Stimulated activated CD4-positive, alpha-beta T cell treated with anti-CD3 and anti-CD28 coated beads, Interleukin-15, amount 100 ng/mL, for 24 hours (primary cell): ENCODE measurements at regions not wholly inside any gene's neighbourhood (a gene's known extent, or its start where the extent isn't known, plus 50 kb on each side); places are given as distances from the start of the nearest gene placed in this dataset.

Experiments used
- DNase-seq: peaks from one replicate; pipeline ENCODE4 v3.0.0-alpha.2; 2020

DNA sequence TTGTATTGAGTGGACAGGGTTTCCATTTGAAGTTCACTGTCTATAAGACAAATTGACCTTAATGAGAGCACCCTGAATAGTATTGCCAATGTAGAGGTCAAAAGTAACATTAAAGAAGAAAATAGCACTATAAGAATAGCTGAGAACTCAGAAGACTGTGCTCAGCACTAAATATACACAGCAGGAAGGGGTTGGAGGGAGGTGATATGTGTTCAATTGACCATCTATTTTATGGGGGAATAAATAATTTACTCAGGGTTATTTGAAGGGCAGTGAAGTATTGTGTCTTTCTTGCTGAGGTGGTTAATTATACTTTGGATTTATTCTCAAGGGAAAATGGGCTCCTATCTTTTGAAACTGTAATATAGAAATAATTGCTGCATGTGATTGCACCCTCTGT, 1380.5 kb upstream of the SPRY2 start:
- no peak for DNase-seq

DNA sequence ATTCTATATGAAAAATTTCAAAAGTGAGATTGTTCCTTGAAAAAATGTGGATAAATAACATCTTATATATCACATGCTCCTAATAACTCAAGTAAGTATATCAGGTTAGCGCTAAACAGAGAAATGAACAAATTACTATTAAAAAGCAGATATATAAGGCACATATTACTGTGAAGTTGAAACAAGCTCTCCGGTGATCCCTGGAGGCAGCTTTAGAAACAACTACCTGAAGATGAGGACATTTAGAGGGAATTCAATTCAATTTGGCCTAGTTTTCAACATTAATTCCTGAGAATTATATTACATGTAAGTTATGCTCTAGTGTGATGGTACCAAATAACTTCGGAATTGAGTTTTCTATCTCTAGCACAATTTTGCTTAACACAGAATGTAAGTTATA, 1373.6 kb upstream of the SPRY2 start:
- DNase-seq, result no peak

DNA sequence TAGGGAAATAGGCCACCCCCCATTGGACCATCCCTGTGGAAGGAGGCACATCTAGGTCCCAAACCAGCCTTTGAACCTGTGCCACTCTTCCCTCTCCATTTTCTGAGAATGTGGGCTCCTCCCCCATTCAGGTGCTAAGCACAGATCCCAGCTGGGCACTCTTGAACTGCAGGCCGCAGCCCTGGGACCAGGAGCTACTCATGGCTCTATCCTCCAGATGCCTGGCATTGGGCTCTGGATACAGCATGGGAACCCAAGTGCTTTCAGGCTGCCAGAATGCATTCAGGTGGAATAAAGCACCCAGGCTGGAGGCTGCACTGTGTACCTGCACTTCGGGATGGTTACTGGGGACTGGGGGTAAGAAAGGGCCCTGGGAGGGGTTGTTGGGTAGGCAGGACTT, 1372.3 kb upstream of the SPRY2 start:
- DNase-seq, result no peak

DNA sequence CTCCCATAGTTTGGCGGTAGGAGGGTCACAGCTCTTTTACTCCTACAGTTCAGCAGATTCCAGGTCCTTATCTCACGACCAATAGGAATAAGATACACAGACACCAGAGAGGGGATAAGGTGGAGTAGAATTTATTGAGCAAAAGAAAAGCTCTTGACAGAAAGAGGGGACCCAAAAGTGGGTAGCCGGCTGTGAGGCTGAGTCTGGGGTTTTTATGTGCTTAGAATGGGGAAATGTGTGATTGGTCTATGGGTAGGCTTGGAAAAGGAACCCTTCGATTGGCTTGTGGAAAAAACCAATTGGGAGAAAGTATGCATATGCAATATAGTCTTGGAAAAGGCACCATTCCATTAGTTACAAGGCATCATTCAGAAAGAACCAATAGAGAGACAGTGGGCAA, 1356.9 kb upstream of the SPRY2 start:
- DNase-seq, result no peak

DNA sequence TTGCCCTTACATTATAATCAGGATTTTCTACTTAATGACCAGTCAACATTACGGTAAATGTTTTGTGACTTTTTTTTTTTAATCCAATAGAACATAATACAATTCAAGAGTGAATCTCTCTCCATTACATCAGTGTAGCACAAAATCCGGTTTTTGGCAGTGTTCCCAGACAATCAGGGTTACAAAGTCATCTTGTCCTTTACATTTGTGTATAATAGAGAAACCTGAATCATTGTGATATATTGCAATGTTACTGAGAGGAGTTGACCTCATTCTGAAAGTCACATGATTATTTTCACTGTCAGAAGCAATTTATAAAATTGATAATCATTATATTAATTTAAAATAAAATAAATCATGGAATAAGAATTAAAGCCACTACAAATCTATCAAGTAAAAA, 1346.0 kb upstream of the SPRY2 start:
- no peak for DNase-seq

DNA sequence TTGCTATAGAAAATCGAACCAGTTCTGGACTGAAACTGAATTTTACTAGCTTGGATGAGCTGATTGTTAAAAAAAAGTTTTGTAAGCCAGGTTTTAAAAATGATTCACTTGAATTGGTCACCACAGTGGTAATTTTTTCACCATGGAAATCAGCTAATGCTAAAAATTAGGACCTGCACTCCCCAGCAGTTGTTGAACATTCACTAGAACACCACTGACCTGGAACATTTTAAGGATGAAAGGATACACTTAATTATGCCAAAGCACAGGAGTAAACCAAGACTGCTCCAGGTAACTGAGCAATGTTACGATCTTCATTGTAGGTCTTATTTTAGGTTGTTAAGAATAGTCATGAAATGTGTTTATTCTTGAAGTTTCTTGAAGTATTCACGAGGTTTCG, 1342.6 kb upstream of the SPRY2 start:
- DNase-seq, result no peak

DNA sequence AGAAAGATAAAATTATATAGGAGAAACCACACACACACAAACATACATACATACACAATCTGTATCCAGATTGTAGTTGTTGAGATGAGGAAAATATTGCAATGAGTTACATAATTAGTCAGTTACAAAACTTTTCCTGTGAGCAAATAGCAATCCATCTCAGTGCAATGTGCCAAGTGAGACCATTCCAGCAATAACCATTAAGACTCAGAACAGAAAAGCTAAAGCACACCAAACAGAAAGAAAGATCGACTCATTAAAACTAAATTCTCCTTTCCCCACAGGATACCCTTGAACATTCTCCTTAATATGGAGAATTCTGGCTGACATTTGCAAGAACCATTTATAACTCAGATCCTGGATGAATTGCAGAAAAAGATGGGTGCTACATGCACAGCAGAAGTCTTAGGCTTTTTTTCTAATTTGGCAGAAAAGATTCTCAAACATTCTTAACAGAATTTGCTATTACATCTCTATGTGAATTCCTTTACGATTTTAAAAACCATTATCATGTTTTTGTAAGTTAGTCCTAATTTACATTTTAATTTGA, 1341.2 kb upstream of the SPRY2 start:
- DNase-seq, result no peak

DNA sequence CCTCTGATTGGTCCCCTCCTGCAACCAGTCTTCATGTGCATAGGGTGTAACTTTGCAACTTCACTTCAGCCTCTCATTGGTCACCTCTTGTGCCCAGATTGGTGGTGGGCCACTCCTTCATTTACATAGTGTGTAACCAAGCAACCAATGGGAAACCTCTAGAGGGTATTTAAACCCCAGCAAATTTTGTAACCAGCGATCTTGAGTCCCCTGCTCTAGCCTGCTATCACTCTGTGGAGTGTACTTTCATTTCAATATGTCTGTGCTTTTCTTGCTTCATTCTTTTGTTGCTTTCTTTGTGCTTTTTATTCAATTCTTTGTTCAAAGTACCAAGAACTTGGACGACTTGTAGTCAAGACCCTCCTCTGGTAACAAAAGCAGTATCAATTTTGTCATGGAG, 1336.9 kb upstream of the SPRY2 start:
- no peak for DNase-seq

DNA sequence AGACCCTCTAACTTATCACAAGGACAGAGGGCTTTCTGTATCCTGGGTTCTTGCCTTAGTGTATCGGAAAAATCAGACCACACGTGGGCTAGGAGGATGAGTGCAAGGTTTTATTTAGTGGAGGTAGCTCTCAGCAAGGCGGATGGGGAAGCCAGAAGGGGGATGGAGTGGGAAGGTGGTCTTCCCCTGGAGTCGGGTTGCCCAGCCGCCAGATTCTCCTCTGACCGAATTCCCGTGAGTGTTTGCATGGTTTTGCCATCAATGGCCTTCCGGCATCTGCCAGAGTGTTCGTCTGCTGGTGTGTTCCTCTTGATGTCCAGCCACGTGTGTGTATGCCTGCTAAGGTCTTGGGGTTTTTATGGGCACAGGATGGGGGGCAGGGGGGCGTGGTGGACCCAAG, 1335.1 kb upstream of the SPRY2 start:
- DNase-seq, result no peak

DNA sequence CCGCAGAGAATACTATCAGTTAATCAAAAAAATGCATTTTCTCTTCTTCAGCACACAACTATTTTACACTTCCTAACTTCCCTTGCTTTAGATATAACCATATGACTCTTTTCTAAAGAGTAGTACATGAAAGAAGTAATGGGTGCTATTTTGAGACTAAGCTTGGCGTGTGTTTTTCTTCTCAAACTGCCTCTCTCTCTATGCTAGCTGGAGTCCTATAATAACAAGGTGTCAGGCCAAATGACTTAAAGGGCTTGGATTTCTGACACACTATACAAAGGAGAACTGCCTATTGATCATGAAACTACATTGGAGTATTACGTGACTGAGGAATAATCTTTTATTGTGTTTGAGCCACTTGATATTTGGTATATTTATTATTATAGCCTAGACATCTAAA, 1330.1 kb upstream of the SPRY2 start:
- DNase-seq, result no peak

DNA sequence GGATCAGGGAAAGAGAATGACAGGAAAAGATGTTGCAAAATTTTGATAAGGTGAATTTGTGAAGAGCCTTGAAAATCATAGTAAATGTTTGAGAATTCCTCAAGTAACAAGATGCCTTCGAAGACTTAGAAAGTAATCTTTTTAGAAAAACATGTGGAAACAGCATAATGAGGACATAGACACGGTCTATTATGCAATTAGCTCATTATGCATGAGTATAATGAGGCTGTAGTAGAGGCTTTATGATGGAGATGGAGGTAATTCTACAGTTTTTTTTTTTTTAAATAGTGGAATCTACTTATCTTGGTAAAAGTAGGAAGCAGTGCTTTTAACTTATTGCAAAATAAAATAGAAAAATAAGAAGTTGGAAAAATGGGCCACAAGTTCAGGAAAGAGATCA, 1329.1 kb upstream of the SPRY2 start:
- DNase-seq, result no peak

DNA sequence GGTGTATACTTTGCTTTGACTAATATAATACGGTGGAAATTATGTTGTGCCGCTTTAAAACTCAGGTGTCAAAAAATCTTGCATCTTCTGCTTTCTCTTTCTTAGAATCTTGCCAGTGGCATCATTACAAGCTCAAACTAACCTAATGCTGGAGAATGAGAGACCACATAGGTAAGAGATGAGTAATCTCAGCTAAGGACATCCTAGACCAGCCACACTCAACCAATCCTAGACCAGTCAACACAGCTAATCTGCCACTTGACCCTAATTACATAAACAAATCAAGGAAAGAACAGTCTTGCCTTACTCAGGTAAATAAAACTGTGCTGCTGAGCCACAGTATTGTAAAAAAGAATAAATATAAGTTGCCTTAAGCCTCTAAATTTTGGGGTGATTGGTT, 1323.9 kb upstream of the SPRY2 start:
- DNase-seq, result no peak

DNA sequence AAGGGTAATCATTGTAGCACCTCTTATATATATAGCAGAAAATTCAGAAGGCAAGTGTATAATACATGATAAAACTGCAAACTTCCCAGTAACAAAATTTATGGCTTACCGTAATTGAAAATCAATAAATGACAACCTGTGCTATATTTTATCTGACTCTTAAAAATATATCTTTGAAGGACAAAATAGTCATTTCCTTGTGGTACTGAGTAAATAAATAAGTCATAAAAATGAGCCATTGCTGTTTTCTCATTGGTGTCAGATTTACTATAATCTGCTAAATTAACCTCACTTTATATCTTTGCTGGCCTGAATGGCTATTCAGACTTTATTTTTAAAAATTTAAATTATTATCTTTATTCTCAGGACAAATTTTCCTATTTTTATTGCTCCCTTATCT, 1319.1 kb upstream of the SPRY2 start:
- no peak for DNase-seq

DNA sequence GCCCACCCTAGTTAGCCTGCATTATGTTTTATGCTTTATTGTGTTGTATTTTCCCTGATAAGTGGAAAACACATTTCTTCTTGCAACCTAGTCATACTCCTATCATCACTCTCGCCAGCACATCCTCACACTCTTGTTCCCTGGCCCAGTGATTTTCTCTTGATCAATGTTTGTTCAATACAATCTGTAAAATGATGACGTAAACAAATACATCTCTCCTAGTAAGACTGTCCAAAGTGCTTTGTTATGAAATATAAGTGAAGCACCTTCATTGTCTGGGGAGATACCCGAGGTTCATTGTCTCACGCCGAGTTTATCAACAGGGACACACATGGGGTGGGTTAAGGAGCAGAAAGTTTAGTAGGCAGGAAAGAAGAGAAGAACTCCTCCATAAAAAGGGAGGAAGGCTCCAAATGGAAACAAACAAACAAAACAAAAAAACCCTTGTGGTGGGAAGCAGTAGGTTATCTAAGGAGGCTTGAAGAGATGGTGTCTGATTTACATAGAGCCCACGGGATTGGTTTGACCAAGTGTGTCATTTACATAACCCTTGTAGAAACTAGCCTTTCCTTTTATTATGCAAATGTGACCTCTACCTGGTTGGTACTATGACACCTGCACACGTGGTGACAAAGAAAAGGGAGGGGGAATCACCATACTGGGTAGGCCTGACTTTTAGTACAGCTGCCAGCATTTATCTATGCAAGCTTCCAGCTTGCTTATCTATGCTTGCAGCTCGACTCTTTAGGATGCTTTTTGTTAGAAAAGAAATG, 1317.9 kb upstream of the SPRY2 start:
- DNase-seq, result no peak

DNA sequence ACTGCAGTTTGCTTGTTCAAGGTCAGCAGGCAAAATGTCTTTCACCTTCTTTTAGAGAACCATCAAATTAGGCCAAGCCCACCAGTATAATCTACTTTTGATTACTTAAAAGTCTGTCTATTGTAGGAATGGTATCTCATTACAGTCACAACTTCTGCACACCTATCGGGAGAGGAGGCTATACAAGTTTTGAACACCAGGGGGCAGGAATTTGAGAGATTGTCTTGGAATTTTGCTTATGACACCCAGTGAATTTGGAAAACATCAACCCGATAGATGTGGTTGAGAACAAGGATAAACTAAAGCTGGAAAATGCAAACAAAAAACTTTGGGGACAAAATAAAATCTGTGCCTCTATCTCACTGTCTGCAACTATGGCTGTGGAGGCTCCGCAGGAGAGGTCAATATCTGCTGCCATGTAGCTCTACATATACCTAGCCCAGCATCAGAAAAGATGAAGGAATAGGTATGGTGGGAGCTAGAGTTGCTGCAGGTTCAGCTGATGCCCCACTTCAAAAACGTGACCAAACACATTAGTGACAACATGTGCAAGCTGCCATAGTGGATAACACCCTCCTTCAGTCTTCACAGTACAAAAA, 1299.2 kb upstream of the SPRY2 start:
- no peak for DNase-seq

DNA sequence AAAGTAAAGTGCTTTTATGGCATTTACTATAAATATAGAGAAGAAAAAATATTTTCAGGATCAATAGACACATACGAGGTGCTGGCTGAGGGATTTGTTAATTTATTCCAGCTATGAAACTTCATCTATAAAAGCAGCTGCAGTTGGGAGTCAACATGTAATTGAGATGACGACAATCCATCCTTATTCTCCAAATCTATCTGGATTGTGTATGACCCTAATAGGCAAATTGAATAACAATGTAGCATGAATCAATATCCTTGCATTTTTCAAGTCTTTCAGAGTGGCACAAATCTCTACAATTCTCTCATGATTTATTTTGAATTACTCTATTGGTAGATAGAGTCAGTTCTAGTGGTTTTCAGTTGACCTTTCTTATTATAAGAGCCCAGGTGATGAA, 1296.5 kb upstream of the SPRY2 start:
- no peak for DNase-seq

DNA sequence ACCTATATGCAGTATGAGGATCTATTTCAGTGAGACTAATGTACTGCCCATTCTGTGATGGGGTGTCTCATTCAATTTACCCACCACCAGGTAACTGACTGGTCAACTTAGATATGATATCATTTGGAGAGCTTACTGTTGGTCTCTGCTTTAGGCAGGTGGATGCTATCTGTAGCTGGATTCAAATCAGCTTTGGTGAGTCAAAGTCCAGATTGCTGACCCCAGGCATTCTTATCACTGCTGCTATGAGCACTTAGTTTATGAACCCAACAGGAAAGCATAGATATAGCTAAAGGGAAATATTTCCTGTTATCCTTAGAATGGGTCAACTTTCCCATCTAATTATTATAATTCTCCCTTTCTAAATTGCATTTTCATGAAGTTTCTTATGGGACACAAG, 1295.2 kb upstream of the SPRY2 start:
- no peak for DNase-seq

DNA sequence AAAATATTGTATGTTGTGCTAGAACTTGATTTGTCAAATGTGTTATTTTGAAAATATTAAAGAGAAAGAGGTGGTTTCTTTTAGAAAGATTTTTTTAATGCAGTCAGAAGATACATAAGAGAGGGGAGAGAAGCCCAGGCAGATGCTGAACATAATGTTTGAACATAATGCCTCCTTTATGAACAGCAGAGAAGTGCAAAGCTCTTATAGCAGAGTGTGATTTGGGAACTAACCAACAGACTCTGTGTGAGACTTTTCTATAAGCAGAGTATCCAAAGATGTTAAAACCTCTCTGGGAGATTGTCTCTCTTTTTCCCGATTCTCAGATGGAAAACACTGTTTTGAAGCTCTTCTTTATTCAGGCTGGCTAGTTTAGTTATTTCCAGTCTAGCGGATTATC, 1274.1 kb upstream of the SPRY2 start:
- DNase-seq, result no peak

DNA sequence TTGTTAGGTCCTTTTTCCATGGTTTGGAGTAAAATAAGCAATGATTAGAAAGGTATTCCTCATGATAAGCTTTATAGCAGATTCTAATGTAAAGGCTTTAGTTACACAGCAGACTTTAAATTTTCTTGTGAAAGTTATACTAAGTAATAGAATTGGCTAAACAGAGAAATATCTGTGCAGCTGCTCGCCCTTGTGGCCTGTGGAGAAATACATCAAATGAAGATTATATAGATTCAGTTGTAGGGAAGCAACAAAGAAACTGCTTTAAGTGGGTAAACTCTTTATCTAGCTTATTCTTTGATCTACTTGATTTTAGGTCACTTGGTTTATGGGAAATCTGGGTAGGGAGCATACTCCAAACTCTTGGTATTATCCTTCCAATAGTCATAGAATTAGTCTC, 1269.7 kb upstream of the SPRY2 start:
- DNase-seq, result no peak

DNA sequence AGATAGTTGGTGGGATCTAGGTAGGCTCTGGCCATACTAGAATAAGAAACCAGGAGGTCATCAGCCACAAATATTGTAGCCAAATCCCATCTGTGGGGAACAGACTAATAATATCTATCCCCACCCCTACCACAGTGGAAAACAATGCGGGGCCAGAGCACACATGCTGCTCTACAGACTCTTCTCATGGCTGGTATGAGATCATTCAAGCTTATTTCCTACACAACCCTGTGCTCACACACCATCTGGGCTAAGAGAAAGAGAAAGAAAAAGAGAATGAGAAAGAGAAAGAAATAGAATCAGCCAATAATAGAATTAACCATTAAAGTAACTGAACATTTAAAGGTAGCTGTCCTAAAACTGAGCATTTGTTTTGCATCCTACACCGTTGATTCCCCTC, 1268.4 kb upstream of the SPRY2 start:
- no peak for DNase-seq

DNA sequence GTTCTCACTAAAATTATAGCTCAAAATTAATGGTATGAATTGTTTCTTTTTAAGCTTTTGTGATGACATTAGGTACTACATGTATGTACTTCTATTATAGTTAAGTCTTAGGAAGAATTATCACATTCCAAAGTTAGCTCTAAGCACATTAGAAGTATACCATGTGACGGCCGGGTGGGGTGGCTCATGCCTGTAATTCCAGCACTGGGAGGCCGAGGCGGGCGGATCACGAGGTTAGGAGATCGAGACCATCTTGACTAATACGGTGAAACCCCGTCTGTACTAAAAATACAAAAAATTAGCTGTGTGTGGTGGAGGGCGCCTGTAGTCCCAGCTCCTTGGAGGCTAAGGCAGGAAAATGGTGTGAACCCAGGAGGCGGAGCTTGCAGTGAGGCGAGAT, 1265.1 kb upstream of the SPRY2 start:
- DNase-seq, result no peak

DNA sequence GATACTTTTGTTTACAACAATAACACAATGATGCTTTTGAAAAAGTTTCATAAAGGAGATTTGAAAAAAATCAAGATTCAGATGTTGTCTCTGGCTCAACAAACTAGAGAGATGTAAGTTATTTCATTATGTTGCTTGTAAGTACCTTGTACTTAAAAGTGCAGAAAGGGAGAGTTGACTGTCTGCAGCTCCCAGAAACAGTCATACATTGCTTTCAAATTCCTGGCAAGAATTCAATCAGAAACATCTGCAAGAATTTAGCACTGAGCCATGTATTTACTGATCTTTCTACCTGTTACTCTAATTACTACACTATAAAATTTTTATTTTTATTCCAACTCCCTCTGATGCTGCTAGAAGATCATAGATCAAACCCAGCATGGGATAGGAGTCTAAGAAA, 1261.3 kb upstream of the SPRY2 start:
- no peak for DNase-seq

DNA sequence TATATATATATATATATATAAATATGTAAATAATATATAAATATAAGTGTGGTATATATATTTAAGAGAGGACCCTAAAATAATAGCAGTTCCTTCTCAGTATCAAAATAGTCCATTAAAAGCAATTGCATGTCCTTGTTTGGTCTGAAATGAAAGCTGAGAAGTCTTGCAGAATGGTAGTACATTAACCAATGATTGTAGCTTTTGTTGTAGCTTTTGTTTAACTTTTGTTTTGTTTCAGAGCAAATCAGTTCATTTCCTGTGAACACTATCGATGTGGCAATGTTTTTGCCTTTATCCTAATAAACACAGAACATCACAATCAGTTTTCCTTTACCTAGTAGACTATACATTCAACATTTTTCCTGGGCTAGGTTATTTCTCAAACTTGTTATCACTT, 1256.2 kb upstream of the SPRY2 start:
- no peak for DNase-seq

DNA sequence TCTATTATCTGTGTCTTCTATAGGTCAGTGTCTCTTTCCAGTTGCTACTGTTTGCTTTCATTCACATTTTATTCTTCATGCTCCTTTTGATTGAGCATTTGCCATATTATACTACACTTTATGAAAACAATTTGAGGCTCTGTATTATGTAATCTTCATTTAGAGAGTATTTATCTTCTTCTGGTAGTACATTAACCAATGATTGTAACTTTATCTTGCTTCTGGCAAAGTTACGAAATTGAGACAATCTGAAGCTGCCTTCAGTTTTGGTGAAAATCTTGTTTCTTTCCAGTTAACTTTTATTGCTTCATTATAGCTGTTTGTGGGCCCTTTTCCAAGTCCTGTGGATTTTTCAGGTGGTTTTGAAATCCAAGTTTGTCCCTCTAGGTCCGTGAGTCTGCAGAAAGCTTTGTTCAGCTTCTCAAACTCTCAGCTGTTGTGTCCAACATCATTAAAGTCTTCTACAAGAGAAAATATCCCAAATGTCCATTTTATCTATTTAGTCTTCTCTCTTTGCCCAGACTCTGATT, 1255.4 kb upstream of the SPRY2 start:
- no peak for DNase-seq
